A549 (cell line): ENCODE measurements at regions not wholly inside any gene's neighbourhood (a gene's known extent, or its start where the extent isn't known, plus 50 kb on each side); places are given as distances from the start of the nearest gene placed in this dataset.
A peak's percentile ranks its signal among the peaks of the same experiment; 100 is the strongest.

Experiments used
- ATAC-seq, 2 experiments: fragments of 200-7000 bp in 1 of 2; fragments of >200 bp in 1 of 2; cut with Nextera tagmentation in 1 of 2; cut with Tn5 transposase in 1 of 2; 3 replicates each; pipeline versions ENCODE4 v1.8.0 to v1.9.1; 2018 to 2020; ENCODE audit warnings: mild to moderate bottlenecking in 1 of 2, moderate library complexity in 1 of 2
- CTCF ChIA-PET: fragments of 300-600 bp; sonication (Branson Sonifier 250); formaldehyde crosslinking; extraction: SDS; loops from one replicate; lab custom pipeline; 2021; ENCODE audit warnings: antibody characterized with exemption, inconsistent platforms; lab: Yijun Ruan, JAX
- POLR2A ChIA-PET: fragments of 350-600 bp; formaldehyde crosslinking; extraction: SDS; loops from one replicate; lab custom pipeline; 2021; ENCODE audit warnings: antibody characterized with exemption, inconsistent platforms; lab: Yijun Ruan, JAX
- DNase-seq, 2 experiments: peaks; one replicate each; pipeline versions ENCODE4 v3.0.0 to v3.0.0-alpha.2; 2011 to 2016; ENCODE audit warnings: low read depth in 1 of 2, low spot score in 1 of 2
- FAIRE-seq: peaks from 2 replicates; lab custom pipeline; 2011; peaks lifted over from hg19 to GRCh38; lab: Jason Lieb, UNC
- H3K27ac ChIP-seq, 2 experiments: fragments of >200 bp; sonication (Bioruptor Twin); formaldehyde crosslinking; 3 replicates each; pipeline ENCODE4 v1.5.1; 2016 to 2017
- H3K4me1 ChIP-seq: fragments of >200 bp; sonication (Bioruptor Twin); formaldehyde crosslinking; 3 replicates; pipeline ENCODE4 v1.6.1; 2016
- H3K4me2 ChIP-seq: fragments of >200 bp; sonication (Bioruptor Twin); formaldehyde crosslinking; 3 replicates; pipeline ENCODE4 v1.6.1; 2016
- H3K4me3 ChIP-seq: fragments of >200 bp; sonication (Bioruptor Twin); formaldehyde crosslinking; 3 replicates; pipeline ENCODE4 v1.5.1; 2016
- H3K9me3 ChIP-seq: fragments of >200 bp; sonication (Bioruptor Twin); formaldehyde crosslinking; 3 replicates; pipeline ENCODE4 v1.6.1; 2016
- BHLHE40 ChIP-seq: IDR thresholded peaks from 2 replicates; pipeline ENCODE4 v1.6.1; 2012; ENCODE audit warnings: low read depth, low read length, inconsistent platforms
- E2F6 ChIP-seq: IDR thresholded peaks from 2 replicates; pipeline ENCODE4 v1.6.1; 2012; ENCODE audit warnings: low read depth, borderline replicate concordance
- EHMT2 ChIP-seq: fragments of 200-600 bp; sonication (generic); IDR thresholded peaks from 2 replicates; pipeline ENCODE4 v1.6.1; 2016; ENCODE audit warnings: antibody characterized with exemption, low read depth, mild to moderate bottlenecking, moderate library complexity
- ELK1 ChIP-seq: fragments of 150-350 bp; IDR thresholded peaks from 2 replicates; pipeline ENCODE4 v1.6.1; 2014; ENCODE audit warnings: low read depth, mild to moderate bottlenecking, low read length
- FOSB ChIP-seq: fragments of 250-450 bp; sonication (Bioruptor Pico); IDR thresholded peaks from 2 replicates; pipeline ENCODE4 v1.5.0; 2020; ENCODE audit warnings: mild to moderate bottlenecking, moderate library complexity
- FOSL2 ChIP-seq, 2 experiments: fragments of 450-650 bp in 1 of 2; fragments of >200 bp in 1 of 2; sonication (Bioruptor Twin) in 1 of 2; formaldehyde crosslinking; IDR thresholded peaks; 2 replicates each; pipeline versions ENCODE4 v1.5.0 to v1.6.1; 2016 to 2020; ENCODE audit warnings: mild to moderate bottlenecking in 1 of 2, moderate library complexity in 1 of 2
- FOXS1 ChIP-seq: fragments of 250-450 bp; sonication (Bioruptor Pico); IDR thresholded peaks from 2 replicates; pipeline ENCODE4 v1.5.0; 2020; ENCODE audit warnings: mild to moderate bottlenecking, moderate library complexity
- HDAC2 ChIP-seq: fragments of 200-600 bp; sonication (generic); IDR thresholded peaks from 2 replicates; pipeline ENCODE4 v1.6.1; 2016
- HES2 ChIP-seq: fragments of >200 bp; sonication (Bioruptor Twin); formaldehyde crosslinking; IDR thresholded peaks from 2 replicates; pipeline ENCODE4 v1.6.1; 2016
- HEYL ChIP-seq: fragments of 250-450 bp; sonication (Bioruptor Pico); IDR thresholded peaks from 2 replicates; pipeline ENCODE4 v1.8.0; 2021; ENCODE audit warnings: mild to moderate bottlenecking, moderate library complexity
- HMGXB4 ChIP-seq: fragments of 250-450 bp; sonication (Bioruptor Pico); IDR thresholded peaks from 2 replicates; pipeline ENCODE4 v1.5.0; 2021; ENCODE audit warnings: mild to moderate bottlenecking, moderate library complexity, borderline replicate concordance
- KDM1A ChIP-seq: fragments of 200-600 bp; sonication (generic); IDR thresholded peaks from 2 replicates; pipeline ENCODE4 v1.6.1; 2016; ENCODE audit warnings: low read depth, mild to moderate bottlenecking
- MAFK ChIP-seq: fragments of 450-650 bp; IDR thresholded peaks from 2 replicates; pipeline ENCODE4 v1.6.1; 2014; ENCODE audit not compliant: partially characterized antibody
- MAZ ChIP-seq: fragments of 150-350 bp; IDR thresholded peaks from 2 replicates; pipeline ENCODE4 v1.6.1; 2014; ENCODE audit warnings: antibody characterized with exemption, low read depth, low read length, borderline replicate concordance
- MYC ChIP-seq: IDR thresholded peaks from 2 replicates; pipeline ENCODE4 v1.6.1; 2012; ENCODE audit warnings: mild to moderate bottlenecking, inconsistent platforms, low read length, improper control_type of control experiment, borderline replicate concordance
- POLR2A ChIP-seq: IDR thresholded peaks from 2 replicates; pipeline ENCODE4 v1.6.1; 2012; ENCODE audit warnings: mild to moderate bottlenecking, low read length
- POLR2AphosphoS2 ChIP-seq: conservative IDR thresholded peaks from 2 replicates; pipeline ENCODE4 v1.6.1; 2012; ENCODE audit warnings: low read length, improper control_type of control experiment, inconsistent platforms
- RARB ChIP-seq: fragments of 250-450 bp; sonication (Bioruptor Pico); IDR thresholded peaks from 2 replicates; pipeline ENCODE4 v1.8.0; 2021; ENCODE audit warnings: mild to moderate bottlenecking, moderate library complexity
- REST ChIP-seq: fragments of 200-600 bp; sonication (generic); IDR thresholded peaks from 2 replicates; pipeline ENCODE4 v1.6.1; 2016; ENCODE audit warnings: antibody characterized with exemption, mild to moderate bottlenecking, moderate library complexity
- SREBF2 ChIP-seq: fragments of 450-650 bp; IDR thresholded peaks from 2 replicates; pipeline ENCODE4 v1.6.1; 2014; ENCODE audit warnings: mild to moderate bottlenecking, moderate library complexity
- TFCP2L1 ChIP-seq: fragments of 250-450 bp; sonication (Bioruptor Pico); IDR thresholded peaks from 2 replicates; pipeline ENCODE4 v1.5.0; 2021; ENCODE audit warnings: mild to moderate bottlenecking
- ZC3H11A ChIP-seq: fragments of 450-650 bp; IDR thresholded peaks from 2 replicates; pipeline ENCODE4 v1.6.1; 2014; ENCODE audit warnings: antibody characterized with exemption, mild to moderate bottlenecking
- ZFP36 ChIP-seq: fragments of 450-650 bp; IDR thresholded peaks from 2 replicates; pipeline ENCODE4 v1.6.1; 2014; ENCODE audit warnings: borderline replicate concordance; ENCODE audit not compliant: partially characterized antibody
- WGBS: methylation state at CpG from one replicate; pipeline ENCODE4 v1.1.6; 2017; ENCODE audit errors: missing lambda C conversion rate; 5-methylcytosine and 5-hydroxymethylcytosine counted together

GRCh38 chr13:76267216-76267615 is 619.0 kb downstream of the KCTD12 start:
- no peak overlapping the region for H3K27ac ChIP-seq
- no peaks in the 10 kb centered on the region for H3K4me1 ChIP-seq
- DNase-seq (no peak), FAIRE-seq (no peak), ATAC-seq (no peak)
- TF ChIP-seq REST = no peak
- no peak for TF ChIP-seq HEYL (CRISPR knock-in tag)
- no peak for TF ChIP-seq MAZ
- no peak for TF ChIP-seq POLR2AphosphoS2
- TF ChIP-seq HDAC2 = no peak
- no peak for TF ChIP-seq HMGXB4 (CRISPR knock-in tag)
- TF ChIP-seq ZC3H11A = no peak
- no peak for TF ChIP-seq SREBF2
- no peak for TF ChIP-seq ELK1
- TF ChIP-seq BHLHE40 = no peak
- no peak for TF ChIP-seq E2F6
- TF ChIP-seq MYC = no peak
- no peak for TF ChIP-seq KDM1A
- no peak for TF ChIP-seq MAFK
- no peak for TF ChIP-seq FOXS1 (CRISPR knock-in tag)
- TF ChIP-seq POLR2A = no peak
- no peak for TF ChIP-seq TFCP2L1 (CRISPR knock-in tag)
- POLR2A ChIA-PET = no interaction called here
- CTCF ChIA-PET = no interaction called here
- H3K9me3 ChIP-seq = no peaks in the 10 kb centered on the region
- 50% methylated on average over 3 of the region's 3 CpGs for WGBS
- H3K4me3 ChIP-seq = no peak overlapping the region
- no peak overlapping the region for H3K4me2 ChIP-seq

GRCh38 chr13:76266561-76266960 is 619.6 kb downstream of the KCTD12 start:
- DNase-seq (no peak), ATAC-seq (no peak), FAIRE-seq (no peak)
- Histone ChIP-seq H3K4me3 (no peak overlapping the region), H3K4me2 (no peak overlapping the region), H3K9me3 (no peaks in the 10 kb centered on the region), H3K27ac (no peak overlapping the region), H3K4me1 (no peaks in the 10 kb centered on the region)
- 0% methylated on average over 1 of the region's 1 CpG for WGBS
- TF ChIP-seq FOSL2 (IDR thresholded peaks at IDR 0.05) (no peak), FOSL2 (CRISPR knock-in tag; IDR thresholded peaks at IDR 0.05) (peak; percentile 32; the same call in 1 of the 2 replicates), FOSB (CRISPR knock-in tag) (no peak), ZFP36 (no peak), HES2 (no peak), RARB (no peak), EHMT2 (no peak), HDAC2 (no peak), POLR2AphosphoS2 (no peak), POLR2A (no peak)
- ChIA-PET CTCF (no interaction called here), POLR2A (no interaction called here)
